Stimulated activated CD4-positive, alpha-beta T cell treated with anti-CD3 and anti-CD28 coated beads, Interleukin-2, amount 100 ng/mL, for 4 hours (primary cell): ENCODE measurements at regions not wholly inside any gene's neighbourhood (a gene's known extent, or its start where the extent isn't known, plus 50 kb on each side); places are given as distances from the start of the nearest gene placed in this dataset.

Experiments
- DNase-seq: peaks from one replicate; pipeline ENCODE4 v3.0.0-alpha.2; 2020; ENCODE audit warnings: low read depth

DNA sequence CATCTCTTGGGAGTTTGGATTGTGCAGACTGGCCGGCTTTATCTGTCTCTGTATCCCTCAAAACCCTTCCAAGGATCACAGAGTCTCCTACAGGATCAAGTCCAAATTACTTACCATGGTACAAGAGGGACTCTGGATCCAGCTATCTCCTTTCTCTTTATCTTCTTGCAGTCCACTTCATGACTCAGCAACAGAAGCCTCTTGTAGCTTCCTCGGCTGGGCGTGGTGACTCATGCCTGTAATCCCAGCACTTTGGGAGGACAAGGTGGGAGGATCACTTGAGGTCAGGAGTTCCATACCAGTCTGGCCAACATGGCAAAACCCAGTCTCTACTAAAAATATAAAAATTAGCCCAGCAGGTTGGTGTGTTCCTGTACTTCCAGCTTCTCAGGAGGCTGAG lies 189.7 kb downstream of the BCAT1 start:
- no peak for DNase-seq

DNA sequence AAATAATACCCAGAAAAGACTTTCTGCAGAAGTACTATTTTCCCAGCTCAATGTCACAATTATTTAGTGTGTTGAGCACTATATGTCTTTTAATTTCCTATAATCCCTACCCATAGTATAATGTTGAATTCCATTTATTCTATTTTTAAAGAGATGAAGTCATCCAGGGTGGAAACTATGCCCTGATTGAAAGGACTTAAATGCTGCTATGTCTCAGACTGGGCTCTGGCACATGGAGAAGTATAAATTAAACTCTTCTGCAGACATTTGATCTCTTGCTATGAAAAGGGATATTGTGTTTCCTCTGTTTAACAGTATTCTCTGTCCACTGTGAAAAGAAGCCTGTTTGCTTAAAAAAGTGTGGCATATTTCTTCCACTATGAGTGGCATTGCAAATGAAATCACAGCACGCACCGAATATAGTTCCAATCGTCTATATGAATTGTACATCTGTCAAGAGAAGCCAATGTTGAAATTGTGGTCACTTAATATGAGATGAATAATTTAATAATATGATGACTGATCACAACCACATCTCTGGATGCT lies 192.3 kb downstream of the BCAT1 start:
- no peak for DNase-seq

DNA sequence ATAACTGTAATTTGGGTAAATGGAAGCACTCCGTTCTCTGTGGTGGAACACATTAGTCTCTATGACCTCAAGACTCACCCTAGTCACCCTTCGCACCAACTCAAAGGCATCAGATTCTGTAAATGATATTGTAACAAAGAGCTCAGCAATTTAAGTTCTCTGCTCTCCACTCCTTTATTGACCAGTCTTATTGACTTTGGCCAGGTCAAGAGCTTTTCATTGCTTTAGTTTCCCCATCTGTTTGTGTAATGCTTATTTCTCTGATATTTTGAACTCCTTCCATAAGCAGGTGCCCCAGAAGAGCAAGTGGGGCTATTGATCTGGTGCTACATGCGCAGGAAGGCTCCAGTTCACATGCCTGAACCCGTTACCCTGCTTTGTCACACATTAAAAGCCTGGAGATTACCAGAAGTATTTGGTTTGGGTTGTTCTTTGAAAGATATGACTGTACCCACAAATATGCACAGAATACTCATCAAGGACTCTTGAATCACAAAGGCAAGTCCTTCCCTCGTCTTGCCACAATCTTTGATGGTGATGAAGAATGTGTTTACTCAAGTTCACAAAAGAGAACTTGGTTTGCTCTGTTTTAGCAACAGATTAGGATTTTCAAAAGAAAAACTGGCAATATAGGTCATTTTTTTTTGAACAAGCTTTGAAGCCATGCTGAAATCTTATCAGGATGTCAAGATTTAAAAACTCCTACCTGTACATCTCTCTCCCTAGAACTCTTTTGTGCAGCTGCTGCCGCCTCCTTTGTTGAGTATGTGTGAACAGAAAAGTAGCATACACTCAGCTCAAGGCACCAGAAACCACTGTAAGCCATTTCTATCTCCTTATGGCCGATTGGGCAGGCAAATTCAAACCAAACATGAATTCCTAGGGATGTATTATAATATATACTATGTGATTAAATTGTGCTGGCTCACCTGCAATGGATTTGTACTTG lies 193.9 kb downstream of the BCAT1 start:
- DNase-seq = no peak

DNA sequence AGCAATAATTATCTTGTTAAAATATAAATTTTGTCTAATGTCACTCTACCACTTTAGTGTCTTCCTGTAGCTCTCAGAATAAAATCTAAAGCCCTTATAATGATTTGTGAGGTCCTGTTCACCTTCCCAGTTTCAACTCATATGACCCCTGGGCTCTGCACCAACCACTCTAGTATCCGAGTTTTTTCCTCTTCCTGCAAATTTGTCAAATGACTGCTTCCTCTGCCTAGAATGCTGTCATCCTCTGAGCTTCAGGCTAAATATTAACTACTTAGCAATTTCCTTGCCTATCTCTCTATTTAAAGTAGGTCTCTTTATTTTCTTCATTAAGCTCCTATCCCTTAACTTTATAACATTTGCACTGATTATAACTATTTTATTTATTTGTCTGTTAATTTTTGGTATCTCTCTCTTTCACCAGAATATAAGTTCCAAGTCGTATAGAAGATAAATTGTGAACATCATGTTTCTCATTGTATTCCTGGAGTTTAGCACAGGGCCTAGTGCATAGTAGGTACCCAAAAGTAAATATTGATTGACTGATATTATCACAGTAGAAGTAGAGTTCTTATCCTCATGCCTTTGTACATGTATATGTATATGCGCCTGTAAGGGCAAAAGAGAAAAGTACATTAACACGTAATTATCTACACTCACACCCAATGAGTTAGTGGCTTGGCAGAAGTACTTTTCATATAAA lies 196.0 kb downstream of the BCAT1 start:
- no peak for DNase-seq

DNA sequence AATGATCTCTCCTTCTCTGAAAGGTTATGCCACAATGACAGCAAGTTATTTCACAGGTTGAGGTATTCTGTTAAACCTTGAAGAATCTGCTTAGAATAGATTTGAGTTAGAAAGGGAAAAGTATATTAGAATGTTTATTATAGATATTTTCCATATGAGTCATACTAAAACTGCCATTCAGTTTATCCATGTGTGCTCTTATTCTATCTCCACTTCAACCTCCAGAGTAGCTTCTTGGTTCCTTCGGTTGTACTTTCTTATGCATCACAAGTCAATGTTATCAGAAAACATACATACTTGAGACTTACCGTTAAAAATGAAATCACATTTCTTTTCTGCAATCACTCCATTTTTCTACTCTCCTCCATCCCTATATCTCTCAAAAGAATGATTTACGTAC lies 197.7 kb downstream of the BCAT1 start:
- no peak for DNase-seq

DNA sequence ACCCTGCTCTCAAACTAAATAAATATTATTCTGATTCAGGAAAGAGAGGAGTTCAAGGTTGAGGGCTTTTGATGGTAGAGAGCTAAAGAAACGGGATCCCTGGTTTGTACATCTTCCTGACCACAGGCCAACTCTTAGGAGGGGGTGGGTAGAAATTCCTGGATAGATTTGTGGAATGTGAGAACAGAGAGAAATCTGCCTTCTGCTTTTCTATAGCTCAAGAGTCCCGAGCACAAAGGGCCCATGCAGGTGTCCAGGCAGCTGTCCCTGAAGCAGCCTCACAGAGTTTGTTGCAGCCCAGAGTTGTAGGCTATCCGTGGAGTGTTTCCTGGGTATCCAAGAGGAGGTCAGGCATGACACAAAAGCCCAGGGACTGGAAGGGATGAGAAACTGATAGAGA lies 198.6 kb downstream of the BCAT1 start:
- no peak for DNase-seq

DNA sequence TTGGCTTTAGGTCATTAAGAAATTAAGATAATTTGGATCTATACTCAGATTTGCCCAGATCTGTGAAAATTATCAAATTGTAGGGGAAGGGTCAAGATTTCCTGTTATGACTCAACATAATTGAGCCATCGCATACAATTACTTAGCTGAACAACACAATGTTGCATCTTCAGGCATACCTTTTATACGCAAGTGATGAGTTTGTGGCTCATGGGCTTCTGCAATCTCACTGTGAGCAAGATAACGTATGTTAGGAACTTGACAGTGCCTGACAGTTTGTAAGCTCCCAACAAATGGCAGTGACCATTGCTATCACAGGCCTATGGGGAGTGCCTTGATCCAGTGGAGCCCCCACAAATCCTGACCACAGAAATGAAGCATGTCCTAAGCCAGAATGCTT lies 199.7 kb downstream of the BCAT1 start:
- DNase-seq = no peak

DNA sequence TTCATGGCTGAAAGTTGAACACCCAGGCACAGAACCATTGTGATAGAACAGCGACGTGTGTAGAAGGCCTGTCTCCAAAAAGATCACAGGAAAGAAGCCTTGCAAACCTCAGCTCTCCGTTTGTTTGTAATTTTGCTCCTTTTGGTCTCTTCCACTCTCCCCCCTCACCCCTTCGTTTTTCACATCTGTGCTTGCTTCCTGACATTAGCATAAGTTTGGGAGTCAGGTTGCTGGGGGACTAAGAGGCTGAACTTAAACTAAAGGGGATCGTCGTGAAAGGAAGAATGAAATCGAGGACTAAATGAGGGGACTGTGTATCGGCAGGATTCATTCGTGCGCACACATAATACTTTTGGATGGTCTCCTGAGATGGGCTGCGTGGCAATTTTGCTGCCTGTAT lies 200.6 kb downstream of the BCAT1 start:
- no peak for DNase-seq

DNA sequence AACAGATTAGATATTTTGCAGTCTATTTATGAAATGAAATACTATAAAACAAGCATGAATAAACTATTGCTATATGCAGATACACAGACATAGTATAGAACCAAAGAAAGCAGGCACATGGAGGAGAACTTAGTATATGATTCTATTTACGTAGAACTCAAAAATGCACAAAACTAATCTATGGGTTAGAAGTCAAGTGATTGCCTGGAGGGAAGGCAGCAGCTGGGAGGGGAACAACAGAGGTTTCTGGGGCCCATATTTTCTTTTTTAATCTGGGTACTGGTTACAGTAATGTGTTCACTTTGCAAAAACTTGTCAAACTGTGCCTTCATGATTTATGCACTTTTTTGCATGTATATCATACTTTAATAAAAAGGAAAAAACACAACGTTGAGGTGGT lies 202.0 kb downstream of the BCAT1 start:
- no peak for DNase-seq

DNA sequence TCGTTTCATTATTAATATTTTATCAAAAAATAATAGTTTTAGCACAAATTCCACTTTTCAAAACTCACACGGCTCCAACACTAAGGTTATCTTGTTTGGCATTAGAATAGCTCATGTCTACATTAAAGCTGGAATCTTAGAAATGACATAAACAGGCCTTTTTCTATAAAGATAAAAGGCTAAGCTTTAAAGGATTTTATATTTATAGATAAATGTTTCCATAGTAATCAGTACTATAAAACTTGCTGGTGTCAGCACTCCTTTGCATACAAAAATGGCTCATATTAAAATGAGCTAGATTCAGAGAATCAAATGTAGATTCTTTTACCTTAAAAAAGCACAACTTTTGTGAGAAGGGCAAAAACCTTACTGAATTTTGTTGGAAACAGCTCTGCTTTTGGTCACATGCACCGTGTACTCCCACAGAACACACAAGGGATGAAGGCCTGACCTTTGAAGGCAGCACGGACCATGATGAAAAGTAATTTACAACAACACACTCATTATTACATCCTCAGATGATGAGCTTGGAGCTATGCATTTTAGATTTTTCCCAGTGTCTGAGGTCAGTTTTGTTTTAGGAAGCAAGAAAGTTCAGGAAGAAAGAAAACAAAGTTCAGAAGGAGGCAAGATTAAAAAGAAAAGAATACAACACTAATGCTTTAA lies 202.8 kb downstream of the BCAT1 start:
- DNase-seq = no peak

DNA sequence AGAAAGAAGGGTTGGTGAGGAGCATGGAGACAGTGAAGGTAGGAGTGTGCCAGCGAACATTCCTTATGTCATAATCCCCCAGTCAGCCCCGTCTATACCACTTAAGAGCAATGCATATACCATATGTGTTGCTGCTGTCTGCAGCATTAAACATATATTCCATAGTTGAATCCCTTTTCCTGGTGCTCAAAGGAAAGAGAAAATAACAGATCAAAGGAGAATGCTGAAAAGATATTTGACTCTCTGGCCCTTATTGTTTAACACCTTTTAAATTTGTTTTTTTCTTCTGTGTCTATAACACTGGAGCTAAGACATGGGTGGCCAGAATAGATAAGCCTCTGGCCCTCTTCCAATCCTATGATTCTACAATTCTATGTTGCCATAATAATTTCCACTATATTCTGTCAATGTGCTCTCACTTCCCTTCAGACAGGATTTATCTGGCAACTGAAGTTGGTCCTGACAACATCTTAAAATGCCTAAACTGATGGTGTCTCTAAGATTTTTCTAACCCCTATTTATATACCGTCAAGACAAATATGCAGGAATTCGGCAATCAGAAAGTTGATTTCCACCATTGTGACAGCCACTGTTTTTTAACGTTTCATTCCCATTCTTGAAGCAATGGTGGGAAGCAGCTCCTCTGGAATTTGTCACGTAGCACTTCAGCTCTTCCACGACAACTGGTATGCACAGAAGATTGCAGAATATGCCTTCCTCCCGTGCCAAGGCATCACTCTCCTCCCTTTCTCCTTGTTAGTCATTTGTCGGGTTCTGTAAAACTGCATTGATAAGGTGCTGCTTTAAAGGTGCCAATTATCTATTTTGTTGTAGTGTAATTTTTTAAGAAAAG lies 204.7 kb downstream of the BCAT1 start:
- DNase-seq = no peak

DNA sequence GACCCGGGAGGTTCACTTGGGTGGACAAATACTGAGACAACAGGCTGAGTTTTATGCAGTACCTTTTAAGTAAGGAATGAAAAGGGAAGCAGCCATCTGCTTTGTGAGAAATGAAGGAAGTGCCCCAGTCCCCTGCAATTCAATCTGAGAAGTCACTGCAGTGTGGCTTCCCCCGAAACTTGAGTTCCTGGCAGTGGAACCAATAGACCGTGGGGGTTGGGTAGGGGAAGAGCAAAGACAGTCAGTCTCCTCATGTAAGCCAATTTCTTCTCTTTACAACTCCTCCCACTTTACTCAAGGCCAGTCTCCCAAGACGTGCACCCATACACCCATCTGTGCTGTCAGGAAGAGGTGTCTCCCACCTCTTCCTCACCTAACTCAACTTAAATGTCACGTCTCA lies 206.5 kb downstream of the BCAT1 start:
- no peak for DNase-seq

DNA sequence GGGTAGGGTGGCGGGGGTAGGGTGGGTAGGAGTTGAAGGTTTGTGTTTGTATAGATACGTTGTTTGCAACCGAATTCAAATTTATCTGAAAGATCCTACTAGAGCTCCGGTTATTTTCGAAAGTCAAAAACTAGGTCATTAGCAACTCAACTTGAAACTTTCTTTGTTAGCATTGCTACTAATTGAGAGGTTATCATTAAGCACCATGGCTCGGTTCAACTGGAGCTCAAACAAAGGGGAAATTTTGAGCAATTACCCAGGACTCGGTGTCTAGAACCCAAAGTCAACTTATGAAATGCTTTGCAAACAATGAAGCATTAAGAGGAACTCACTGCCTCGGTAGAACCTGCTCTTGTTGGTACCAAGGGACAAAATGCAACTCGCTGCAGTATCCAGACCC lies 207.7 kb downstream of the BCAT1 start:
- DNase-seq = no peak

DNA sequence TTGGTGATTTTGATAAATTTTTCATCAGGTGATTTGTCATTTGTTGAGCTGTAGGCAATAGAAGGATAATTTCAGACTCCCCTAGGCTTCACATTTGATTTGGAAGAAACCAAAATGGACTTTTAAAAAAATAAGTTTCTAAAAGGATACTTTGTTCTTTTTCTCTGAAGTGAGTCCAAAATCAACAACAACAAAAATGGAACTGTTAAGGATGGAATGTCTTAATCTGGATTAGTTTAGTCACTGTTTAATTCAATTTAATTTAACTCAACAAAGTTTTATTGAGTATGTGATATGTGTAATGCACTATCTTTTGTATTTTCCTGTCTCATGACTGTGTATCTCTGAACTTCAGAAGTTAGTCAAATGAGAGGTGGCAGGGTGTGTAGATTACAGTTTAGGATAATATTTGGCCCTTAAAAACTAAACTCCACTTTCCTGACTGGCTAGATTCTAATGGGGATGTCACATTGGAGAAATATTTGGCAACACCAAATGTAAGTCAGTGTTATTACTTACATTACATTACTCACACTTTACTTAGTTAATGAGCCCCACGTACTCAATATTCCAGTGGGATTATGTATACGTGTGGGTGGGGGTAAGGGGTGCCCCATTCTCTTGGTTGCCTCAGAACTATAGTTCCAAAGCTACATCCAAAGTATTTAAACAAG lies 209.7 kb downstream of the BCAT1 start:
- no peak for DNase-seq

DNA sequence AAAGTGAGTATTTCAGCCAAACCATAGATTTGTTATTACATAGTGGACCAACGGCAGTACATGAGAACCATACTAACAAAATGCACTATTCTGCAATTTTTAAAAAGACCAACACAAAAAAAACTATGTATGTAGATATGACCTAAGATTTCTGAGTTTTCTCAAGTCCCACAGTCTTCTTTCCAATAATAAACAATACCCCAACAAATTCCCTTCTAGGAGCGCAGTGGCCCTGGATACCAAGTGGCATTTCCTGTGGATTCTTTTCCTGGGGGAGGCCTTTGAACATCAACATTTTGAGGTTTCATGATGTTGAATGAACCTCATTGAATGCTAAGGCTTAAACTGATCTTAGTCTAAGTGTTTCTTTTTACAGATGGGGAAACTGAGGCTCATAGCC lies 210.5 kb downstream of the BCAT1 start:
- DNase-seq = no peak

DNA sequence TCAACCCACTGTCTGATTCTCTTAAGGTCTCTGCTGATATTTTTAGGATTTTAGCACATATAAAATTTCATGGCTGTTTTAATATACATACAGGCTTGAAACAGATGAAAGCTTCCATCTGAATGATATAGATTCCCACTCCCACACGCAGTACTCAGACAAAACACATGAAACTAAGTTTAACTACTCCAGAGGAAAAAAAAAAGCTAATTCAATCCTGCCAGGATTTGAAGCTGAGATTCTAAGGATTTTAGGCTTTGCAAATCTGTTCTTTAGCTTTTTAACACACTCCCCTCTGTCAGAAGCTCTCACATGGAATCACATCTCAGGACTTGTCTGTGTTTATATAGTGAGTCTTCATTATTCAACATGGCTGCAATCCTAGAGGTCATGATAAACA lies 217.3 kb downstream of the BCAT1 start:
- no peak for DNase-seq

DNA sequence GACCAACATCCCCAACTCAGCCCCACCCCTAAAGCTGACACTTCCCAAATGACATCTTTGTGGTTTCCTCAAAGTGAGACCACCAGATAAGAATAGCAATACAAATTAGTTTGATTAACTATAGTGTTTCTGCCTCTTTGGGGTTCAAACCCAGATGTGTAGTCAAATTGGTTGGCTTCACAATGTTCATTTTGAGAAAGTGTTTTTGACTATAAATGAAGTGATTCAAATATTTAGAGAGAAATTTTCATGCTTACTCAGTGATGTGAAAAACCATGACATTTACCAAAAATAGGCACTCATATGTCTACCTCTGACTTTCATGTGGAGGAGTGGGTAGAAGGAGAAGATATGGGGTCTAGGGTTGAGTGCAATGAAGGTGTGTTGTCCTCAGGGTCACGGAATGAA lies 218.4 kb downstream of the BCAT1 start:
- DNase-seq = no peak

DNA sequence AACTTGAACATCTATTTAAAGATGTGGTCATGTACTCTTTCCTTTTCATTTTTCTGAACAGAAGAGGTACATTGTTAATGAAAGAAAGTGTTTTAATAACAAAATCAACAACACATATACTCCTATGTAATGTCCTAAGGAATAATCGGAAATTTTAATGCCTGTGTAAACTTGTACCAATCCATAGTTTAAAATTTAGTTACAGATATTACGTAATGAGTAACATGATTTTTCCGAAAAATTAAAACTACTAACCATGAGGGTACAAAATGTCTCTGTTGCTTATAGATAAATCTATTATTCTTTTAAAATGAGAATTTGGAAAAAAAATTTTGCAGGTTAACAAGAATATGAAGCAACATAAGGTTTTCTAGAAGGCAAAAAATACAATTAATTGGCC lies 220.1 kb downstream of the BCAT1 start:
- no peak for DNase-seq

DNA sequence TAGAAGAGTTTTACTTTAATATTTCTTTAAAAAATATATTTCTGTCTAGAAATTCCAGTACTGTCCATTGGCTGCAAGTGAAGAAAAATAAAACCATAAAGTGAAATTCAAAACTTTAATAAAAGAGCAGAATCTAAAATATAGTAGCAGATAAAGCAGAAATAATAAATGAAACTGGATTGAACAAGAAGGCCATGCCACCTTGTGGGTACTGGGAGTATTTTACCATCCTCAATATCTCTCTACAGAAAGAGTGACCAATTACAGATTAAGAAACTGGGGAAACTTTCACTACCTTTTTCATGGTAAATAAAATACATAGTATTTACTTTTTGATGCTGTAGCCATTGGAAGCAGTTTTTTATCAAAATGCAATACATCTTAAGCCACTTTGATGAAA lies 220.5 kb downstream of the BCAT1 start:
- no peak for DNase-seq

DNA sequence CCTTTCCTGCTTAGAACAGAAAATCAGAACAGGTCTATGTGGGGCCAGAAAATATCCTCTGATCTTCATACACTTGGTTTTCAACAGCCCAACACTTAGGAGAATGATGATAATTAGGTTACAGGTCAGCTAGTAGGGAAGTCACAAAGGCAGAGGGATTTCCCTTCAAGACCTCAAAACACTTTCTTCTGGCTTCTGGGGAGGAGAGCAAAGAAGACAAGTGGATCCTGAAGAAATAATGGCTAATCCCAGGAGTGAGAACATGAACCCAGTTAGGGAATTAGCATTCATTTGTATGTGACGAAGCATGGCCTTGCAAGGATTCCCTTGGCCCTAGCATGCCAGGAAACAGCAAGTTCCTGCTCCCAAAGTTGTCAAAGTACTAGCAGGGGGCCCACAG lies 223.3 kb downstream of the BCAT1 start:
- no peak for DNase-seq

DNA sequence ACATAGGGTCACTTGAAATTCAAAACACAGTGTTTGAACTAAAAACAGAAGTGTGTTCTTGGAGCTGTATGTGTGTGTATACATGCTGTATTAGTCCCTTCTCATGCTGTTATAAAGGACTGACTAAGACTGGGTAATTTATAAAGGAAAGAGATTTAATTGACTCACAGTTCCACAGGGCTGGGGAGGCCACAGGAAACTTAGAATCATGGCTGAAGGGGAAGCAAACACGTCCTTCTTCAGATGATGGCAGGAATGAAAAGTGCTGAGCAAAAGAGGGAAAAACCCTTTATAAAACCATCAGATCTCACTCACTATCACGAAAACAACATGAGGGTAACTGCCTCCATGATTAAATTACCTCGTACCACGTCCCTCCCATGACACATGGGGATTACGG lies 224.1 kb downstream of the BCAT1 start:
- DNase-seq = no peak
